Breast epithelium (tissue), 4 donors: ENCODE measurements at regions not wholly inside any gene's neighbourhood (a gene's known extent, or its start where the extent isn't known, plus 50 kb on each side); places are given as distances from the start of the nearest gene placed in this dataset.

ENCODE experiments used
- DNase-seq, 2 donors: peaks; one replicate each; pipeline ENCODE4 v3.0.0-alpha.2; 2019; ENCODE audit warnings: low spot score in 2 of 2
- H3K27ac ChIP-seq, 2 donors: fragments of 200-600 bp; sonication (generic) in 1 of 2; one replicate each; pipeline ENCODE4 v1.5.1; 2016 to 2019; ENCODE audit warnings: mild to moderate bottlenecking in 1 of 2
- H3K27me3 ChIP-seq, 2 donors: fragments of 200-600 bp; sonication (generic) in 1 of 2; one replicate each; pipeline versions ENCODE4 v1.5.1 to v1.6.0; 2017 to 2019; ENCODE audit warnings: control low read depth in 1 of 2, mild to moderate bottlenecking in 1 of 2
- H3K36me3 ChIP-seq: fragments of 200-600 bp; one replicate; pipeline ENCODE4 v1.5.1; 2019
- H3K4me1 ChIP-seq, 2 donors: fragments of 200-600 bp; sonication (generic); one replicate each; pipeline ENCODE4 v1.5.1; 2016 to 2019; ENCODE audit warnings: control low read depth in 1 of 2
- H3K4me3 ChIP-seq, 3 donors: fragments of 200-600 bp; sonication (generic); 1 replicate in 2 of 3; 2 replicates in 1 of 3; pipeline ENCODE4 v1.5.1; 2016 to 2019; ENCODE audit warnings: mild to moderate bottlenecking in 3 of 3, moderate library complexity in 2 of 3
- H3K9me3 ChIP-seq, 2 donors: fragments of 200-600 bp; sonication (generic) in 1 of 2; one replicate each; pipeline ENCODE4 v1.5.1; 2016 to 2019; ENCODE audit warnings: control low read depth in 1 of 2
- CTCF ChIP-seq, 3 donors: fragments of 450-650 bp; IDR thresholded peaks; one replicate each; pipeline ENCODE4 v1.5.1; 2016 to 2017; ENCODE audit warnings: antibody characterized with exemption in 3 of 3, mild to moderate bottlenecking in 3 of 3, moderate library complexity in 3 of 3
- POLR2A ChIP-seq: fragments of 450-650 bp; IDR thresholded peaks from one replicate; pipeline ENCODE4 v1.6.1; 2016; ENCODE audit warnings: antibody characterized with exemption, mild to moderate bottlenecking, moderate library complexity
- POLR2AphosphoS5 ChIP-seq, 3 donors: sonication (generic); formaldehyde crosslinking; IDR thresholded peaks; one replicate each; pipeline ENCODE4 v1.6.1; 2017; ENCODE audit warnings: antibody characterized with exemption in 3 of 3
- intact Hi-C: fragments of 100-400 bp; cut with DNase I; formaldehyde crosslinking; loops from one replicate; pipeline ENCODE4 v1.15.1; 2023; ENCODE audit warnings: low total_unique reads

- Histone ChIP-seq H3K9me3 (no peaks in the 10 kb centered on the region), H3K4me3 (no peak overlapping the region), H3K4me1 (no peaks in the 10 kb centered on the region), H3K27me3 (no peaks in the 10 kb centered on the region), H3K36me3 (no peaks in the 10 kb centered on the region), H3K27ac (no peak overlapping the region)
- no peak for TF ChIP-seq POLR2A
- no peak for TF ChIP-seq CTCF (IDR thresholded peaks at IDR 0.05)
- intact Hi-C loops, result no loop called here
- no peak for DNase-seq
Observed at GRCh38 chr18:54710074-54710899, 118.0 kb upstream of the RAB27B start.

DNA sequence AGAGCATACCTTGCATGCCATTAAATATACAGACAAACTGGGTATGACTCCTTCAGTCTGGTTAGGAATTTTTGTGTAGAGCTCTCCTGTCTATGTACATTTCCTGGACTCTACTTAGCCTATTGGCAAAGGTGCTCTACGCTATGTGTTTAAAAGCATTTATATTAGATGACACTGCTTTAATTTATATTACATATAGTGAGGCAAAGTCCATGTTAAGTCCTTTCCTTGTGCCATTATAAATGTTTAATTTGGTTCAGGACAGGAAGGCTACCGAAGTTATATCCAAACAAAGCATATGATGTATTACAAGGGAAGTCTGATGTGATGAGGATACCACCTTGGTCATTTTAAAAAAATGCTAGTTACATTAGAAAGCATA, 117.4 kb upstream of the RAB27B start:
- no peak for TF ChIP-seq POLR2A
- TF ChIP-seq POLR2AphosphoS5 (IDR thresholded peaks at IDR 0.05), result no peak
- TF ChIP-seq CTCF (IDR thresholded peaks at IDR 0.05), result no peak
- Histone ChIP-seq H3K4me1 (no peaks in the 10 kb centered on the region), H3K27ac (no peak overlapping the region), H3K9me3 (no peaks in the 10 kb centered on the region), H3K36me3 (no peaks in the 10 kb centered on the region), H3K4me3 (no peak overlapping the region), H3K27me3 (no peaks in the 10 kb centered on the region)
- intact Hi-C loops, result no loop called here
- DNase-seq, result no peak

GRCh38 chr18:54712306-54712705, 116.0 kb upstream of the RAB27B start:
- TF ChIP-seq POLR2A, result no peak
- no peak for TF ChIP-seq CTCF (IDR thresholded peaks at IDR 0.05)
- TF ChIP-seq POLR2AphosphoS5 (IDR thresholded peaks at IDR 0.05), result no peak
- H3K27ac ChIP-seq, result no peak overlapping the region
- no peaks in the 10 kb centered on the region for H3K36me3 ChIP-seq
- no peak for DNase-seq
- H3K4me1 ChIP-seq, result no peaks in the 10 kb centered on the region
- H3K27me3 ChIP-seq, result no peaks in the 10 kb centered on the region
- no peak overlapping the region for H3K4me3 ChIP-seq
- H3K9me3 ChIP-seq, result no peaks in the 10 kb centered on the region
- intact Hi-C loops, result no loop called here

- Histone ChIP-seq H3K9me3 (no peaks in the 10 kb centered on the region), H3K36me3 (no peaks in the 10 kb centered on the region), H3K27me3 (no peaks in the 10 kb centered on the region), H3K4me3 (no peak overlapping the region), H3K4me1 (no peaks in the 10 kb centered on the region), H3K27ac (no peak overlapping the region)
- DNase-seq, result peak in 1 of 2 donors; percentile 54
- no peak for TF ChIP-seq CTCF (IDR thresholded peaks at IDR 0.05)
- TF ChIP-seq POLR2AphosphoS5 (IDR thresholded peaks at IDR 0.05), result no peak
- no peak for TF ChIP-seq POLR2A
- intact Hi-C loops, result no loop called here
Observed at GRCh38 chr18:54712758-54713157, 115.5 kb upstream of the RAB27B start.

- Histone ChIP-seq H3K9me3 (no peaks in the 10 kb centered on the region), H3K4me1 (no peaks in the 10 kb centered on the region), H3K27ac (no peak overlapping the region), H3K27me3 (no peaks in the 10 kb centered on the region), H3K36me3 (no peaks in the 10 kb centered on the region), H3K4me3 (no peak overlapping the region)
- no peak for DNase-seq
- TF ChIP-seq POLR2A (no peak), POLR2AphosphoS5 (IDR thresholded peaks at IDR 0.05) (no peak), CTCF (IDR thresholded peaks at IDR 0.05) (no peak)
- intact Hi-C loops, result no loop called here
Observed at GRCh38 chr18:54713386-54713785, 114.9 kb upstream of the RAB27B start.
